ENCODE measurements at regions not wholly inside any gene's neighbourhood (a gene's known extent, or its start where the extent isn't known, plus 50 kb on each side); places are given as distances from the start of the nearest gene placed in this dataset.
"Not testable (repeated sequence)": the region's sequence is repeated elsewhere in the genome, so short reads cannot be mapped to it uniquely, and the experiment has no call there.

GRCh38 chr13:22900416-22900951 lies 280.3 kb upstream of the SGCG start:
- H4K20me1 ChIP-seq (replicated peaks; ENCODE audit: control insufficient read depth, extremely low read depth, insufficient read depth, low read length); H3K4me3 ChIP-seq (replicated peaks in 1 of 3; ENCODE audit: insufficient read depth in 1 of 3, low read depth in 1 of 3, low read length in 3 of 3); H3K9me1 ChIP-seq (replicated peaks; ENCODE audit: control insufficient read depth, extremely low read depth, insufficient read depth, low read length); POLR2A ChIA-PET; H3K79me2 ChIP-seq (ENCODE audit: control insufficient read depth, insufficient read depth, low read length); FAIRE-seq; H3K36me3 ChIP-seq (ENCODE audit: control insufficient read depth in 2 of 2, extremely low read depth in 1 of 2, insufficient read depth in 2 of 2, low read length in 2 of 2); H3K9me3 ChIP-seq (replicated peaks; ENCODE audit: control insufficient read depth, insufficient read depth, low read length); H3K4me1 ChIP-seq (ENCODE audit: control insufficient read depth, extremely low read depth, insufficient read depth, low read length); H3K9ac ChIP-seq (replicated peaks; ENCODE audit: extremely low read depth, insufficient read depth, low read length); intact Hi-C loops (cut with micrococcal nuclease); CTCF ChIA-PET; H2AFZ ChIP-seq (ENCODE audit: low read depth, low read length); H3K27ac ChIP-seq (ENCODE audit: insufficient read depth, low read depth, low read length); H3K27me3 ChIP-seq (ENCODE audit: control insufficient read depth in 2 of 2, insufficient read depth in 2 of 2, low read length in 2 of 2); dilution Hi-C loops (cut with MboI; ENCODE audit: extremely low pct_ligation_motif_present, low sequenced_read_pairs); DNase-seq (ENCODE audit: low read depth, low spot score); BruUV-seq (replicated peaks); H3K4me2 ChIP-seq (ENCODE audit: insufficient read depth, low read length): not testable (repeated sequence)

- Histone ChIP-seq H3K79me2 (ENCODE audit: control insufficient read depth, insufficient read depth, low read length) (no peaks in the 10 kb centered on the region), H3K4me1 (ENCODE audit: control insufficient read depth, extremely low read depth, insufficient read depth, low read length) (no peaks in the 10 kb centered on the region), H3K4me2 (ENCODE audit: insufficient read depth, low read length) (no peak overlapping the region), H3K4me3 (replicated peaks in 1 of 3; ENCODE audit: insufficient read depth in 1 of 3, low read depth in 1 of 3, low read length in 3 of 3) (no peak overlapping the region), H3K9me1 (replicated peaks; ENCODE audit: control insufficient read depth, extremely low read depth, insufficient read depth, low read length) (no peaks in the 10 kb centered on the region), H3K9ac (replicated peaks; ENCODE audit: extremely low read depth, insufficient read depth, low read length) (no peak overlapping the region), H3K27me3 (ENCODE audit: control insufficient read depth in 2 of 2, insufficient read depth in 2 of 2, low read length in 2 of 2) (no peaks in the 10 kb centered on the region), H3K9me3 (replicated peaks; ENCODE audit: control insufficient read depth, insufficient read depth, low read length) (no peaks in the 10 kb centered on the region), H2AFZ (ENCODE audit: low read depth, low read length) (no peak overlapping the region), H3K36me3 (ENCODE audit: control insufficient read depth in 2 of 2, extremely low read depth in 1 of 2, insufficient read depth in 2 of 2, low read length in 2 of 2) (no peaks in the 10 kb centered on the region), H3K27ac (ENCODE audit: insufficient read depth, low read depth, low read length) (no peak overlapping the region), H4K20me1 (replicated peaks; ENCODE audit: control insufficient read depth, extremely low read depth, insufficient read depth, low read length) (no peaks in the 10 kb centered on the region)
- TF ChIP-seq FOS (IDR thresholded peaks at IDR 0.05; ENCODE audit: borderline replicate concordance, insufficient read depth, low read length): no peak
- TF ChIP-seq, protein P1, sequence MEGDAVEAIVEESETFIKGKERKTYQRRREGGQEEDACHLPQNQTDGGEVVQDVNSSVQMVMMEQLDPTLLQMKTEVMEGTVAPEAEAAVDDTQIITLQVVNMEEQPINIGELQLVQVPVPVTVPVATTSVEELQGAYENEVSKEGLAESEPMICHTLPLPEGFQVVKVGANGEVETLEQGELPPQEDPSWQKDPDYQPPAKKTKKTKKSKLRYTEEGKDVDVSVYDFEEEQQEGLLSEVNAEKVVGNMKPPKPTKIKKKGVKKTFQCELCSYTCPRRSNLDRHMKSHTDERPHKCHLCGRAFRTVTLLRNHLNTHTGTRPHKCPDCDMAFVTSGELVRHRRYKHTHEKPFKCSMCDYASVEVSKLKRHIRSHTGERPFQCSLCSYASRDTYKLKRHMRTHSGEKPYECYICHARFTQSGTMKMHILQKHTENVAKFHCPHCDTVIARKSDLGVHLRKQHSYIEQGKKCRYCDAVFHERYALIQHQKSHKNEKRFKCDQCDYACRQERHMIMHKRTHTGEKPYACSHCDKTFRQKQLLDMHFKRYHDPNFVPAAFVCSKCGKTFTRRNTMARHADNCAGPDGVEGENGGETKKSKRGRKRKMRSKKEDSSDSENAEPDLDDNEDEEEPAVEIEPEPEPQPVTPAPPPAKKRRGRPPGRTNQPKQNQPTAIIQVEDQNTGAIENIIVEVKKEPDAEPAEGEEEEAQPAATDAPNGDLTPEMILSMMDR (IDR thresholded peaks at IDR 0.05; ENCODE audit: extremely low read depth in 1 of 2, insufficient read depth in 1 of 2, low read depth in 1 of 2, low read length in 2 of 2): no peak
- BruUV-seq (replicated peaks): no TSS peak
- FAIRE-seq (no peak), DNase-seq (ENCODE audit: low read depth, low spot score) (no peak)
- intact Hi-C loops (cut with micrococcal nuclease): no loop called here
- ChIA-PET POLR2A (no interaction called here), CTCF (interaction anchor here (1.4 kb wide), 1 partner anchor 13 kb away, joined by 3 read pairs; no protein-coding TSS in a partner anchor)
- dilution Hi-C loops (cut with MboI; ENCODE audit: extremely low pct_ligation_motif_present, low sequenced_read_pairs): no loop called here
Observed at GRCh38 chr13:22903301-22903700, 277.5 kb upstream of the SGCG start.

Data from endothelial cell of umbilical vein (primary cell).